Panc1 (cell line): ENCODE measurements at regions not wholly inside any gene's neighbourhood (a gene's known extent, or its start where the extent isn't known, plus 50 kb on each side); places are given as distances from the start of the nearest gene placed in this dataset.

Experiments
- ATAC-seq: fragments of 200-7000 bp; cut with Tn5 transposase; 2 replicates; pipeline ENCODE4 v1.9.1; 2020; ENCODE audit warnings: mild to moderate bottlenecking, moderate library complexity
- BruUV-seq: library from RNA; stranded (reverse); fragments of 400-500 nt; replicated peaks from 2 replicates; lab custom pipeline; 2021; lab: Mats Ljungman, UMichigan
- CTCF ChIA-PET: fragments of 300-600 bp; sonication (Branson Sonifier 250); formaldehyde crosslinking; loops from one replicate; lab custom pipeline; 2022; ENCODE audit warnings: antibody characterized with exemption; lab: Charles Lee
- POLR2A ChIA-PET: fragments of 300-600 bp; sonication (Branson Sonifier 250); formaldehyde crosslinking; loops from one replicate; lab custom pipeline; 2022; ENCODE audit warnings: antibody characterized with exemption; lab: Charles Lee
- DNase-seq: peaks from one replicate; pipeline ENCODE4 v3.0.0-alpha.2; 2010; ENCODE audit warnings: low read depth, low spot score
- H3K27ac ChIP-seq: 2 replicates; pipeline ENCODE4 v1.5.1; 2011; ENCODE audit warnings: mild to moderate bottlenecking, low read length, inconsistent platforms
- H3K27me3 ChIP-seq: fragments of 200-500 bp; sonication (Bioruptor generic); 2 replicates; pipeline ENCODE4 v1.6.0; 2014; ENCODE audit warnings: low read length, inconsistent platforms; ENCODE audit not compliant: control insufficient read depth, insufficient read depth
- H3K36me3 ChIP-seq: fragments of 200-500 bp; sonication (Bioruptor generic); 2 replicates; pipeline ENCODE4 v1.5.1; 2014; ENCODE audit warnings: inconsistent platforms, mild to moderate bottlenecking, low read length, moderate library complexity; ENCODE audit not compliant: control insufficient read depth, insufficient read depth
- H3K4me1 ChIP-seq: 2 replicates; pipeline ENCODE4 v1.5.1; 2011; ENCODE audit warnings: inconsistent platforms, mild to moderate bottlenecking, low read length, moderate library complexity; ENCODE audit not compliant: control insufficient read depth, insufficient read depth
- H3K4me3 ChIP-seq, 2 experiments: 2 replicates each; pipeline ENCODE4 v1.5.1; 2011 to 2012; ENCODE audit warnings: low read depth in 2 of 2, low read length in 2 of 2, mild to moderate bottlenecking in 2 of 2, inconsistent platforms in 1 of 2, moderate library complexity in 1 of 2
- H3K9me3 ChIP-seq: fragments of 200-500 bp; sonication (Bioruptor generic); 2 replicates; pipeline ENCODE4 v1.5.1; 2014; ENCODE audit warnings: low read depth, mild to moderate bottlenecking, inconsistent platforms, low read length, moderate library complexity; ENCODE audit not compliant: control insufficient read depth, insufficient read depth
- POLR2AphosphoS5 ChIP-seq: IDR thresholded peaks from 2 replicates; pipeline ENCODE4 v1.6.1; 2012; ENCODE audit warnings: mild to moderate bottlenecking, low read depth, low read length, moderate library complexity
- SIN3A ChIP-seq: IDR thresholded peaks from 2 replicates; pipeline ENCODE4 v1.6.1; 2012; ENCODE audit warnings: low read depth, mild to moderate bottlenecking, low read length, moderate library complexity, borderline replicate concordance; ENCODE audit not compliant: insufficient read depth
- TCF7L2 ChIP-seq: IDR thresholded peaks from 2 replicates; pipeline ENCODE4 v1.6.1; 2011; ENCODE audit warnings: mild to moderate bottlenecking, low read depth, low read length, inconsistent platforms
- in situ Hi-C: cut with HindIII; loops from 2 replicates; pipeline ENCODE4 v1.10.0; 2016; ENCODE audit warnings: low sequenced_read_pairs, low pct_unique_long_range_greater_than_20kb
- intact Hi-C: fragments of 100-400 bp; cut with micrococcal nuclease; formaldehyde crosslinking; loops from one replicate; pipeline ENCODE4 v1.10.0; 2022; ENCODE audit not compliant: unreplicated experiment
- TF ChIP-seq, protein P1 (sequence below): fragments of 450-650 bp; IDR thresholded peaks from 2 replicates; pipeline ENCODE4 v1.5.1; 2017; ENCODE audit warnings: mild to moderate bottlenecking
- TF ChIP-seq, protein P2 (sequence below), 2 experiments: IDR thresholded peaks; 2 replicates each; pipeline ENCODE4 v1.6.1; 2011 to 2012; ENCODE audit warnings: low read depth in 2 of 2, control low read depth in 1 of 2, low read length in 1 of 2, mild to moderate bottlenecking in 1 of 2, moderate library complexity in 1 of 2; ENCODE audit not compliant: insufficient read depth in 1 of 2

DNA sequence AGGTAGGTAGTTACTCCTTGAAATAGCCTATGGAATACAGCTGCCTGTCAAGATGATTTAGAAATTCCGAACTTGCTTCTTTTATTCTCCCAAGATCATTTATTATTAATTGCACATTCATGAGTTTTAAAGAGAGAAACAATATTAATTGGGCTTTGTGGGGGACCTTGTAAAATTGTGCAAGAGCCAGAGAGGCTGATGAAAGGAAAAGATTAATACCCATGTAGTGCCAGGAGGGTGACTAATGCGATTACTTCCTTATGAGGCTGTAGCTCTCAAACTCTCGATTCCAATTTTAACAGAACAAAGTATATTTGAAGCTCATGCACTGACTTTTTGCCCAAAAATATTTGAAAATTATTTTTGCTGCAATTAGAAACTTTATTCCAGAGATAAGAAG lies 423.8 kb upstream of the ID4 start:
- ATAC-seq (no peak), DNase-seq (no peak)
- Histone ChIP-seq H3K27ac (no peak overlapping the region), H3K9me3 (peaks cover 3% of the 10 kb centered on the region; the same call in 1 of the 2 replicates), H3K4me3 (no peak overlapping the region), H3K36me3 (no peaks in the 10 kb centered on the region), H3K27me3 (no peaks in the 10 kb centered on the region), H3K4me1 (no peaks in the 10 kb centered on the region)
- intact Hi-C loops (no loop called here), in situ Hi-C loops (no loop called here)
- TF ChIP-seq, protein P1, sequence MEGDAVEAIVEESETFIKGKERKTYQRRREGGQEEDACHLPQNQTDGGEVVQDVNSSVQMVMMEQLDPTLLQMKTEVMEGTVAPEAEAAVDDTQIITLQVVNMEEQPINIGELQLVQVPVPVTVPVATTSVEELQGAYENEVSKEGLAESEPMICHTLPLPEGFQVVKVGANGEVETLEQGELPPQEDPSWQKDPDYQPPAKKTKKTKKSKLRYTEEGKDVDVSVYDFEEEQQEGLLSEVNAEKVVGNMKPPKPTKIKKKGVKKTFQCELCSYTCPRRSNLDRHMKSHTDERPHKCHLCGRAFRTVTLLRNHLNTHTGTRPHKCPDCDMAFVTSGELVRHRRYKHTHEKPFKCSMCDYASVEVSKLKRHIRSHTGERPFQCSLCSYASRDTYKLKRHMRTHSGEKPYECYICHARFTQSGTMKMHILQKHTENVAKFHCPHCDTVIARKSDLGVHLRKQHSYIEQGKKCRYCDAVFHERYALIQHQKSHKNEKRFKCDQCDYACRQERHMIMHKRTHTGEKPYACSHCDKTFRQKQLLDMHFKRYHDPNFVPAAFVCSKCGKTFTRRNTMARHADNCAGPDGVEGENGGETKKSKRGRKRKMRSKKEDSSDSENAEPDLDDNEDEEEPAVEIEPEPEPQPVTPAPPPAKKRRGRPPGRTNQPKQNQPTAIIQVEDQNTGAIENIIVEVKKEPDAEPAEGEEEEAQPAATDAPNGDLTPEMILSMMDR: no peak
- TF ChIP-seq POLR2AphosphoS5 (no peak), SIN3A (no peak), TCF7L2 (no peak)
- TF ChIP-seq, protein P2, sequence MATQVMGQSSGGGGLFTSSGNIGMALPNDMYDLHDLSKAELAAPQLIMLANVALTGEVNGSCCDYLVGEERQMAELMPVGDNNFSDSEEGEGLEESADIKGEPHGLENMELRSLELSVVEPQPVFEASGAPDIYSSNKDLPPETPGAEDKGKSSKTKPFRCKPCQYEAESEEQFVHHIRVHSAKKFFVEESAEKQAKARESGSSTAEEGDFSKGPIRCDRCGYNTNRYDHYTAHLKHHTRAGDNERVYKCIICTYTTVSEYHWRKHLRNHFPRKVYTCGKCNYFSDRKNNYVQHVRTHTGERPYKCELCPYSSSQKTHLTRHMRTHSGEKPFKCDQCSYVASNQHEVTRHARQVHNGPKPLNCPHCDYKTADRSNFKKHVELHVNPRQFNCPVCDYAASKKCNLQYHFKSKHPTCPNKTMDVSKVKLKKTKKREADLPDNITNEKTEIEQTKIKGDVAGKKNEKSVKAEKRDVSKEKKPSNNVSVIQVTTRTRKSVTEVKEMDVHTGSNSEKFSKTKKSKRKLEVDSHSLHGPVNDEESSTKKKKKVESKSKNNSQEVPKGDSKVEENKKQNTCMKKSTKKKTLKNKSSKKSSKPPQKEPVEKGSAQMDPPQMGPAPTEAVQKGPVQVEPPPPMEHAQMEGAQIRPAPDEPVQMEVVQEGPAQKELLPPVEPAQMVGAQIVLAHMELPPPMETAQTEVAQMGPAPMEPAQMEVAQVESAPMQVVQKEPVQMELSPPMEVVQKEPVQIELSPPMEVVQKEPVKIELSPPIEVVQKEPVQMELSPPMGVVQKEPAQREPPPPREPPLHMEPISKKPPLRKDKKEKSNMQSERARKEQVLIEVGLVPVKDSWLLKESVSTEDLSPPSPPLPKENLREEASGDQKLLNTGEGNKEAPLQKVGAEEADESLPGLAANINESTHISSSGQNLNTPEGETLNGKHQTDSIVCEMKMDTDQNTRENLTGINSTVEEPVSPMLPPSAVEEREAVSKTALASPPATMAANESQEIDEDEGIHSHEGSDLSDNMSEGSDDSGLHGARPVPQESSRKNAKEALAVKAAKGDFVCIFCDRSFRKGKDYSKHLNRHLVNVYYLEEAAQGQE (IDR thresholded peaks at IDR 0.05; ENCODE audit: insufficient read depth in 1 of 2, low read depth in 2 of 2, low read length in 1 of 2): no peak
- ChIA-PET CTCF (no interaction called here), POLR2A (no interaction called here)
- BruUV-seq: no TSS peak

DNA sequence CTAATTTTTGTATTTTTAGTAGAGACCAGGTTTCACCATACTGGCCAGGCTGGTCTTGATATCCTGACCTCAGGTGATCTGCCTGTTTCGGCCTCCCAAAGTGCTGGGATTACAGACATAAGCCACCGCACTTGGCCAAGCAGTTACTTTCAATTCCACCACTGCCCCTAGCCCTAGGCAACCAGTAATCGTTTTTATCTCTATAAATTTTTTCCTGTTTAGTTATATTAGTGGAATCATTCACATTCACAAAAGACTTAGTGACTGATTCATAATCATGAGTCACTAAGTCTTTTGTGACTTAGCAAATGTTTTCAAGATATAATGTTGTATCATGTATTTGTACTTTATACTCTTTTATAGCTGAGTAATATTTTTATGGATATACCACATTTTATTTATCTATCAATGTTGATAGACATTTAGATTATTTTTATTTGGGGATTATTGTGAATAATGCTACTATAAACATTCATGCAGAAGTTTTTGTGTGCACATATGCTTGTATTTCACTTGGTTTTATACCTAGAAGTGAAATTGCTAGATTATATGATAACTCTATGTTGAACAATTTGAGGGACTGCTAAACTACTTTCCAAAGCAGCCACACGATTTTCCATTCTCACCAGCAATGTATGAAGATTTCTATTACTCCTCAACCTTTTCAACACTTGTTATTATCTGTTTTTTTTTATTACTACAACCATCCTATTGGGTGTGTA lies 421.4 kb upstream of the ID4 start:
- CTCF ChIA-PET: no interaction called here

DNA sequence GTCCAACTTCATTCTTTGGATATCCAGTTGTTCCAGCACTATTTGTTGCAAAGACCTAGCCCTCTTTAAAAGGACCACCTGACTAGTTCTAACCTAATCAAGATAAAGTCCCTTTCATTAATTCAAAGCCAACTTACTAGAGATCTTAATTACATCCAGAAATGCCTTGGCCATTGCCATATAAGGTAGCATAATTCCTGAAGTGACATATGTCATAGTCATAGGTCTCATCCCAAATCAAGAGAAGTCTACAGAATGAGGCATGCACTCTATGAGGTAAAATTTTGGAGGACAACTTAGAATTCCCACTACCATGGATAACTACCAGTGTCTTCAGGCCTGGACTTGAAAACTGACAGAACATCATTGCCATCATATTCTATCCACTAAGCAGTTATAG lies 420.4 kb upstream of the ID4 start:
- in situ Hi-C loops (no loop called here), intact Hi-C loops (no loop called here)
- no peaks in the 10 kb centered on the region for H3K27me3 ChIP-seq
- POLR2A ChIA-PET: no interaction called here
- DNase-seq (no peak), ATAC-seq (no peak)
- H3K4me3 ChIP-seq: no peak overlapping the region
- TF ChIP-seq, protein P1: no peak
- TF ChIP-seq POLR2AphosphoS5 (no peak), SIN3A (no peak), TCF7L2 (no peak)
- TF ChIP-seq, protein P2 (IDR thresholded peaks at IDR 0.05; ENCODE audit: insufficient read depth in 1 of 2, low read depth in 2 of 2, low read length in 1 of 2): no peak
- no peak overlapping the region; the same call in 1 of the 2 replicates for H3K27ac ChIP-seq
- CTCF ChIA-PET: no interaction called here
- no peaks in the 10 kb centered on the region for H3K36me3 ChIP-seq
- no TSS peak for BruUV-seq
- no peaks in the 10 kb centered on the region for H3K4me1 ChIP-seq
- H3K9me3 ChIP-seq: peaks cover 3% of the 10 kb centered on the region; the same call in 1 of the 2 replicates

More for the DNA sequence above, 421.4 kb upstream of the ID4 start:
- Histone ChIP-seq H3K4me1 (no peaks in the 10 kb centered on the region), H3K27ac (no peak overlapping the region), H3K36me3 (no peaks in the 10 kb centered on the region), H3K9me3 (peaks cover 3% of the 10 kb centered on the region; the same call in 1 of the 2 replicates), H3K4me3 (no peak overlapping the region), H3K27me3 (no peaks in the 10 kb centered on the region)
- TF ChIP-seq TCF7L2: peak; percentile 80
- no peak for TF ChIP-seq SIN3A
- POLR2A ChIA-PET: no interaction called here
- BruUV-seq: no TSS peak
- DNase-seq (no peak), ATAC-seq (peak; percentile 83)
- intact Hi-C loops: no loop called here
- in situ Hi-C loops: no loop called here
